ENCODE measurements at regions not wholly inside any gene's neighbourhood (a gene's known extent, or its start where the extent isn't known, plus 50 kb on each side); places are given as distances from the start of the nearest gene placed in this dataset.

GRCh38 chr1:163730411-163730821, 408.7 kb downstream of the NUF2 start:
- H3K27me3 ChIP-seq (ENCODE audit: insufficient read depth, low read length, poor library complexity) = no peaks in the 10 kb centered on the region
- no peak for DNase-seq
- ATAC-seq (ENCODE audit: insufficient read depth, low read depth) = no peak

DNA sequence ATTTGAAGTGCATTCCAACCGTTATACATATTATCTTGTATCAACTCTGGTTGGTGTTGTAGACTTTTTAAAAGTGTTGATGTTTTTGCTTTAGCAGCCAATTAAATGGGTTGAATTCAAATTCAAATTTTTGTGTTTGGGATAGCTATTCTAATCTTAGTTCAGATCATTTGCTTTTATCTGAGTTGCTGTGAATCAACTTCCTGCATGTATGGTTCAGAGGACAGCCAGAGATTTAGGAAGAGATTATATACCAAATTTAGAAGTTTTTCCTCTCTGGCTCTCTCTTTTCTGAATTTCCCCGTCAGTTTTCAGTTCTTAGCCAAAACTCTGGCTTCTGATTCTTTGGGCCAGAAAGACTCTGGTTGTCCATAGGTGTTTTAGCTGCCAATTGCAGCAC, 415.5 kb downstream of the NUF2 start:
- H3K9me3 ChIP-seq (ENCODE audit: insufficient read depth, low read length, severe bottlenecking) = no peaks in the 10 kb centered on the region
- DNase-seq (no peak), ATAC-seq (ENCODE audit: insufficient read depth, low read depth) (no peak)
- no peak overlapping the region for H3K27ac ChIP-seq (ENCODE audit: low read length)
- H4K20me1 ChIP-seq (ENCODE audit: insufficient read depth, low read length) = no peaks in the 10 kb centered on the region
- no peaks in the 10 kb centered on the region for H3K27me3 ChIP-seq (ENCODE audit: insufficient read depth, low read length, poor library complexity)
- H2AFZ ChIP-seq (ENCODE audit: low read depth, low read length) = no peak overlapping the region
- no peak overlapping the region for H3K9ac ChIP-seq (ENCODE audit: low read depth, low read length)
- H3K79me2 ChIP-seq (ENCODE audit: insufficient read depth, low read length) = no peaks in the 10 kb centered on the region
- no peaks in the 10 kb centered on the region for H3K4me1 ChIP-seq (ENCODE audit: insufficient read depth, low read length)
- no peak for TF ChIP-seq EZH2 (IDR thresholded peaks at IDR 0.05; ENCODE audit: borderline replicate concordance, low read depth, low read length, severe bottlenecking)
- TF ChIP-seq, protein P1, sequence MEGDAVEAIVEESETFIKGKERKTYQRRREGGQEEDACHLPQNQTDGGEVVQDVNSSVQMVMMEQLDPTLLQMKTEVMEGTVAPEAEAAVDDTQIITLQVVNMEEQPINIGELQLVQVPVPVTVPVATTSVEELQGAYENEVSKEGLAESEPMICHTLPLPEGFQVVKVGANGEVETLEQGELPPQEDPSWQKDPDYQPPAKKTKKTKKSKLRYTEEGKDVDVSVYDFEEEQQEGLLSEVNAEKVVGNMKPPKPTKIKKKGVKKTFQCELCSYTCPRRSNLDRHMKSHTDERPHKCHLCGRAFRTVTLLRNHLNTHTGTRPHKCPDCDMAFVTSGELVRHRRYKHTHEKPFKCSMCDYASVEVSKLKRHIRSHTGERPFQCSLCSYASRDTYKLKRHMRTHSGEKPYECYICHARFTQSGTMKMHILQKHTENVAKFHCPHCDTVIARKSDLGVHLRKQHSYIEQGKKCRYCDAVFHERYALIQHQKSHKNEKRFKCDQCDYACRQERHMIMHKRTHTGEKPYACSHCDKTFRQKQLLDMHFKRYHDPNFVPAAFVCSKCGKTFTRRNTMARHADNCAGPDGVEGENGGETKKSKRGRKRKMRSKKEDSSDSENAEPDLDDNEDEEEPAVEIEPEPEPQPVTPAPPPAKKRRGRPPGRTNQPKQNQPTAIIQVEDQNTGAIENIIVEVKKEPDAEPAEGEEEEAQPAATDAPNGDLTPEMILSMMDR (IDR thresholded peaks at IDR 0.05; ENCODE audit: borderline replicate concordance, extremely low read depth, low read length, poor library complexity, severe bottlenecking) = no peak
- no peaks in the 10 kb centered on the region for H3K36me3 ChIP-seq (ENCODE audit: insufficient read depth, low read length)
- no peak overlapping the region for H3K4me3 ChIP-seq (ENCODE audit: low read depth in 1 of 2, low read length in 2 of 2)
- no peak overlapping the region for H3K4me2 ChIP-seq (ENCODE audit: insufficient read depth, low read length)

More at GRCh38 chr1:163730411-163730821, 408.7 kb downstream of the NUF2 start:
- H3K4me1 ChIP-seq (ENCODE audit: insufficient read depth, low read length) = no peaks in the 10 kb centered on the region
- no peaks in the 10 kb centered on the region for H4K20me1 ChIP-seq (ENCODE audit: insufficient read depth, low read length)
- H3K4me2 ChIP-seq (ENCODE audit: insufficient read depth, low read length) = no peak overlapping the region
- no peak overlapping the region for H2AFZ ChIP-seq (ENCODE audit: low read depth, low read length)
- H3K9ac ChIP-seq (ENCODE audit: low read depth, low read length) = no peak overlapping the region
- no peak overlapping the region for H3K4me3 ChIP-seq (ENCODE audit: low read depth in 1 of 2, low read length in 2 of 2)
- H3K36me3 ChIP-seq (ENCODE audit: insufficient read depth, low read length) = no peaks in the 10 kb centered on the region
- no peaks in the 10 kb centered on the region for H3K9me3 ChIP-seq (ENCODE audit: insufficient read depth, low read length, severe bottlenecking)
- H3K27ac ChIP-seq (ENCODE audit: low read length) = no peak overlapping the region
- no peak for TF ChIP-seq EZH2 (IDR thresholded peaks at IDR 0.05; ENCODE audit: borderline replicate concordance, low read depth, low read length, severe bottlenecking)
- TF ChIP-seq, protein P1 (IDR thresholded peaks at IDR 0.05; ENCODE audit: borderline replicate concordance, extremely low read depth, low read length, poor library complexity, severe bottlenecking) = no peak
- no peaks in the 10 kb centered on the region for H3K79me2 ChIP-seq (ENCODE audit: insufficient read depth, low read length)

- ATAC-seq (ENCODE audit: insufficient read depth, low read depth) (no peak), DNase-seq (no peak)
- Histone ChIP-seq H3K27ac (ENCODE audit: low read length) (no peak overlapping the region), H3K79me2 (ENCODE audit: insufficient read depth, low read length) (no peaks in the 10 kb centered on the region), H3K4me3 (ENCODE audit: low read depth in 1 of 2, low read length in 2 of 2) (no peak overlapping the region), H3K9me3 (ENCODE audit: insufficient read depth, low read length, severe bottlenecking) (no peaks in the 10 kb centered on the region), H3K9ac (ENCODE audit: low read depth, low read length) (no peak overlapping the region), H3K27me3 (ENCODE audit: insufficient read depth, low read length, poor library complexity) (no peaks in the 10 kb centered on the region), H3K4me1 (ENCODE audit: insufficient read depth, low read length) (no peaks in the 10 kb centered on the region), H4K20me1 (ENCODE audit: insufficient read depth, low read length) (no peaks in the 10 kb centered on the region), H3K36me3 (ENCODE audit: insufficient read depth, low read length) (no peaks in the 10 kb centered on the region), H2AFZ (ENCODE audit: low read depth, low read length) (no peak overlapping the region), H3K4me2 (ENCODE audit: insufficient read depth, low read length) (no peak overlapping the region)
- TF ChIP-seq EZH2 (IDR thresholded peaks at IDR 0.05; ENCODE audit: borderline replicate concordance, low read depth, low read length, severe bottlenecking) = no peak
- TF ChIP-seq, protein P1 (IDR thresholded peaks at IDR 0.05; ENCODE audit: borderline replicate concordance, extremely low read depth, low read length, poor library complexity, severe bottlenecking) = no peak
Measured at GRCh38 chr1:163744301-163744887, 422.6 kb downstream of the NUF2 start.
